Endothelial cell of umbilical vein (primary cell): ENCODE measurements at regions not wholly inside any gene's neighbourhood (a gene's known extent, or its start where the extent isn't known, plus 50 kb on each side); places are given as distances from the start of the nearest gene placed in this dataset.

ENCODE experiments used
- CTCF ChIP-seq, 2 donors: IDR thresholded peaks; 1 replicate in 1 of 2; 2 replicates in 1 of 2; pipeline ENCODE4 v1.5.1; 2011; ENCODE audit warnings: low read length in 2 of 2, mild to moderate bottlenecking in 2 of 2, moderate library complexity in 2 of 2, control low read depth in 1 of 2, inconsistent platforms in 1 of 2, low read depth in 1 of 2; ENCODE audit not compliant: insufficient read depth in 1 of 2; ENCODE audit errors: extremely low read depth in 1 of 2
- EZH2 ChIP-seq: IDR thresholded peaks from 2 replicates; pipeline ENCODE4 v1.6.1; 2012; ENCODE audit warnings: borderline replicate concordance, low read depth, mild to moderate bottlenecking, moderate library complexity, low read length, inconsistent platforms; ENCODE audit not compliant: severe bottlenecking
- POLR2A ChIP-seq: IDR thresholded peaks from 2 replicates; pipeline ENCODE4 v1.6.1; 2012; ENCODE audit warnings: low read depth, mild to moderate bottlenecking, control low read depth, low read length
- POLR2AphosphoS5 ChIP-seq: IDR thresholded peaks from 2 replicates; pipeline ENCODE4 v1.6.1; 2012; ENCODE audit warnings: low read depth, mild to moderate bottlenecking, control low read depth, low read length, moderate library complexity; ENCODE audit not compliant: insufficient read depth

- TF ChIP-seq POLR2A (no peak), CTCF (IDR thresholded peaks at IDR 0.05; ENCODE audit: extremely low read depth in 1 of 2, insufficient read depth in 1 of 2, low read depth in 1 of 2, low read length in 2 of 2) (no peak), POLR2AphosphoS5 (no peak), EZH2 (no peak)
Observed at GRCh38 chr4:31995943-31996901, 1276.1 kb downstream of the PCDH7 start.
